ENCODE measurements at regions not wholly inside any gene's neighbourhood (a gene's known extent, or its start where the extent isn't known, plus 50 kb on each side); places are given as distances from the start of the nearest gene placed in this dataset.
"Not testable (repeated sequence)": the region's sequence is repeated elsewhere in the genome, so short reads cannot be mapped to it uniquely, and the experiment has no call there.

GRCh38 chr11:109521571-109522086 is 99.6 kb downstream of the C11orf87 start:
- H3K4me3 ChIP-seq (ENCODE audit: low read depth in 2 of 2, low read length in 1 of 2), result no peak overlapping the region
- DNase-seq, result no peak
- H4K20me1 ChIP-seq (ENCODE audit: insufficient read depth), result no peaks in the 10 kb centered on the region
- CTCF ChIA-PET, result interaction anchor here (1.2 kb wide), 1 partner anchor 10 kb away, joined by 3 read pairs; no protein-coding TSS in a partner anchor
- POLR2A ChIA-PET, result no interaction called here
- TF ChIP-seq USF1 (IDR thresholded peaks at IDR 0.05; ENCODE audit: borderline replicate concordance, low read depth) (no peak), TEAD4 (IDR thresholded peaks at IDR 0.05; ENCODE audit: borderline replicate concordance, insufficient read depth) (no peak), SMC3 (IDR thresholded peaks at IDR 0.05; ENCODE audit: low read depth, low read length) (no peak), NFIC (IDR thresholded peaks at IDR 0.05; ENCODE audit: borderline replicate concordance) (no peak)
- WGBS (ENCODE audit: low lambda C conversion rate), result 60% methylated on average over 1 of the region's 1 CpG
- H3K36me3 ChIP-seq (replicated peaks in 1 of 2; ENCODE audit: control insufficient read depth in 1 of 2, insufficient read depth in 2 of 2, low read length in 1 of 2), result no peaks in the 10 kb centered on the region
- no peaks in the 10 kb centered on the region for H3K9me3 ChIP-seq
- no peaks in the 10 kb centered on the region; a peak in 1 of 4 replicates for H3K4me1 ChIP-seq (ENCODE audit: control insufficient read depth in 1 of 2, insufficient read depth in 2 of 2, low read depth in 1 of 2, low read length in 1 of 2)
- no peaks in the 10 kb centered on the region for H3K79me2 ChIP-seq (ENCODE audit: insufficient read depth)
- H3K27ac ChIP-seq (ENCODE audit: low read depth in 2 of 2, low read length in 1 of 2), result no peak overlapping the region
- no peak overlapping the region for H3K9ac ChIP-seq
- H3F3A ChIP-seq (replicated peaks; ENCODE audit: insufficient read depth), result no peaks in the 10 kb centered on the region
- no peak overlapping the region for H2AFZ ChIP-seq (ENCODE audit: low read depth)
- H3K27me3 ChIP-seq (ENCODE audit: insufficient read depth), result no peaks in the 10 kb centered on the region
- H3K9me2 ChIP-seq, result no peaks in the 10 kb centered on the region
- no peak overlapping the region for H3K4me2 ChIP-seq

GRCh38 chr11:109522116-109522755 is 100.2 kb downstream of the C11orf87 start:
- Histone ChIP-seq H3K4me1 (ENCODE audit: control insufficient read depth in 1 of 2, insufficient read depth in 2 of 2, low read depth in 1 of 2, low read length in 1 of 2) (no peaks in the 10 kb centered on the region; a peak in 1 of 4 replicates), H3K27ac (ENCODE audit: low read depth in 2 of 2, low read length in 1 of 2) (no peak overlapping the region), H3K9ac (no peak overlapping the region), H3K9me2 (no peaks in the 10 kb centered on the region), H3K4me3 (ENCODE audit: low read depth in 2 of 2, low read length in 1 of 2) (no peak overlapping the region), H3K36me3 (replicated peaks in 1 of 2; ENCODE audit: control insufficient read depth in 1 of 2, insufficient read depth in 2 of 2, low read length in 1 of 2) (no peaks in the 10 kb centered on the region), H3F3A (replicated peaks; ENCODE audit: insufficient read depth) (no peaks in the 10 kb centered on the region), H2AFZ (ENCODE audit: low read depth) (no peak overlapping the region), H3K4me2 (no peak overlapping the region), H3K9me3 (no peaks in the 10 kb centered on the region), H3K79me2 (ENCODE audit: insufficient read depth) (no peaks in the 10 kb centered on the region), H4K20me1 (ENCODE audit: insufficient read depth) (no peaks in the 10 kb centered on the region), H3K27me3 (ENCODE audit: insufficient read depth) (no peaks in the 10 kb centered on the region)
- no peak for TF ChIP-seq FOXM1 (IDR thresholded peaks at IDR 0.05; ENCODE audit: low read depth)
- TF ChIP-seq GABPA (IDR thresholded peaks at IDR 0.05; ENCODE audit: low read depth), result no peak
- 7% methylated on average over 2 of the region's 2 CpGs for WGBS (ENCODE audit: low lambda C conversion rate)
- ChIA-PET CTCF (interaction anchor here (1.2 kb wide), 1 partner anchor 9 kb away, joined by 3 read pairs; no protein-coding TSS in a partner anchor), POLR2A (no interaction called here)
- no peak for DNase-seq

- H3K36me3 ChIP-seq (replicated peaks in 1 of 2; ENCODE audit: control insufficient read depth in 1 of 2, insufficient read depth in 2 of 2, low read length in 1 of 2); H3K27ac ChIP-seq (ENCODE audit: low read depth in 2 of 2, low read length in 1 of 2); H3K9me2 ChIP-seq; H3K4me3 ChIP-seq (ENCODE audit: low read depth in 2 of 2, low read length in 1 of 2); H3F3A ChIP-seq (replicated peaks; ENCODE audit: insufficient read depth); POLR2A ChIA-PET; H3K4me1 ChIP-seq (ENCODE audit: control insufficient read depth in 1 of 2, insufficient read depth in 2 of 2, low read depth in 1 of 2, low read length in 1 of 2); H3K4me2 ChIP-seq; H3K79me2 ChIP-seq (ENCODE audit: insufficient read depth); H3K9me3 ChIP-seq; DNase-seq; H3K9ac ChIP-seq; H4K20me1 ChIP-seq (ENCODE audit: insufficient read depth); H2AFZ ChIP-seq (ENCODE audit: low read depth); CTCF ChIA-PET; H3K27me3 ChIP-seq (ENCODE audit: insufficient read depth): not testable (repeated sequence)
- WGBS (ENCODE audit: low lambda C conversion rate), result 55% methylated on average over 7 of the region's 7 CpGs
Observed at GRCh38 chr11:109525636-109526035, 103.6 kb downstream of the C11orf87 start.

Measured in SK-N-SH (cell line).